Astrocyte of the cerebellum (primary cell): ENCODE measurements at regions not wholly inside any gene's neighbourhood (a gene's known extent, or its start where the extent isn't known, plus 50 kb on each side); places are given as distances from the start of the nearest gene placed in this dataset.

ENCODE experiments used
- DNase-seq: peaks from one replicate; pipeline ENCODE4 v3.0.0-alpha.2; 2011; ENCODE audit warnings: low read depth
- H3K4me3 ChIP-seq: 2 replicates; pipeline ENCODE4 v1.5.1; 2011; ENCODE audit warnings: mild to moderate bottlenecking, low read depth, low read length, moderate library complexity
- CTCF ChIP-seq: IDR thresholded peaks from 2 replicates; pipeline ENCODE4 v1.5.1; 2012; ENCODE audit warnings: low read length, low read depth, moderate library complexity, mild to moderate bottlenecking; ENCODE audit errors: missing control alignments
- in situ Hi-C: cut with HindIII; loops from 2 replicates; pipeline ENCODE4 v1.10.0; 2017; ENCODE audit warnings: low sequenced_read_pairs

GRCh38 chr4:130403221-130403620 is 1307.3 kb downstream of the C4orf33 start:
- no peak for TF ChIP-seq CTCF
- H3K4me3 ChIP-seq: no peak overlapping the region
- DNase-seq: no peak
- in situ Hi-C loops: loop anchor here (10.0 kb wide), 1 partner anchor 288 kb away; no protein-coding TSS in a partner anchor

- H3K4me3 ChIP-seq: no peak overlapping the region
- TF ChIP-seq CTCF: no peak
- DNase-seq: no peak
- in situ Hi-C loops: no loop called here
These were observed 1320.3 kb downstream of the C4orf33 start for GRCh38 chr4:130416228-130416627.

- no peak for DNase-seq
- no peak for TF ChIP-seq CTCF
- in situ Hi-C loops: no loop called here
- no peak overlapping the region for H3K4me3 ChIP-seq
These were observed 1323.4 kb downstream of the C4orf33 start for GRCh38 chr4:130419211-130419975.

GRCh38 chr4:130422261-130422660 is 1326.3 kb downstream of the C4orf33 start:
- in situ Hi-C loops: no loop called here
- no peak for TF ChIP-seq CTCF
- no peak overlapping the region for H3K4me3 ChIP-seq
- DNase-seq: no peak

- no peak for DNase-seq
- no peak for TF ChIP-seq CTCF
- H3K4me3 ChIP-seq: no peak overlapping the region
- in situ Hi-C loops: no loop called here
These were observed 1328.3 kb downstream of the C4orf33 start for GRCh38 chr4:130424211-130424610.

GRCh38 chr4:130432289-130432688 is 1336.3 kb downstream of the C4orf33 start:
- no peak overlapping the region for H3K4me3 ChIP-seq
- in situ Hi-C loops: no loop called here
- no peak for TF ChIP-seq CTCF
- DNase-seq: no peak

GRCh38 chr4:130449741-130450140 is 1353.8 kb downstream of the C4orf33 start:
- TF ChIP-seq CTCF: no peak
- DNase-seq: no peak
- no peak overlapping the region for H3K4me3 ChIP-seq
- in situ Hi-C loops: no loop called here
